ENCODE measurements at regions not wholly inside any gene's neighbourhood (a gene's known extent, or its start where the extent isn't known, plus 50 kb on each side); places are given as distances from the start of the nearest gene placed in this dataset.

GRCh38 chr17:79316805-79317204 is 242.2 kb downstream of the ENGASE start:
- no peak for DNase-seq (ENCODE audit: low read depth in 3 of 3)

- DNase-seq (ENCODE audit: low read depth in 3 of 3): no peak
Observed at GRCh38 chr17:79315358-79316105, 240.9 kb downstream of the ENGASE start.

- DNase-seq (ENCODE audit: low read depth in 3 of 3): no peak
Observed at GRCh38 chr17:79314617-79315357, 240.2 kb downstream of the ENGASE start.

- DNase-seq (ENCODE audit: low read depth in 3 of 3): no peak
Observed at GRCh38 chr17:79311373-79311772, 236.7 kb downstream of the ENGASE start.

- no peak for DNase-seq (ENCODE audit: low read depth in 3 of 3)
Observed at GRCh38 chr17:79306424-79307318, 232.0 kb downstream of the ENGASE start.

- no peak for DNase-seq (ENCODE audit: low read depth in 3 of 3)
Observed at GRCh38 chr17:79305768-79306423, 231.3 kb downstream of the ENGASE start.

- no peak for DNase-seq (ENCODE audit: low read depth in 3 of 3)
Observed at GRCh38 chr17:79305376-79305767, 230.7 kb downstream of the ENGASE start.

GRCh38 chr17:79304884-79305283 is 230.3 kb downstream of the ENGASE start:
- no peak for DNase-seq (ENCODE audit: low read depth in 3 of 3)

- no peak for DNase-seq (ENCODE audit: low read depth in 3 of 3)
Observed at GRCh38 chr17:79303641-79304205, 229.1 kb downstream of the ENGASE start.

GRCh38 chr17:79301469-79301868 is 226.8 kb downstream of the ENGASE start:
- no peak for DNase-seq (ENCODE audit: low read depth in 3 of 3)

- DNase-seq (ENCODE audit: low read depth in 3 of 3): no peak
Observed at GRCh38 chr17:79299349-79299748, 224.7 kb downstream of the ENGASE start.

- no peak for DNase-seq (ENCODE audit: low read depth in 3 of 3)
Observed at GRCh38 chr17:79298799-79299198, 224.2 kb downstream of the ENGASE start.

GRCh38 chr17:79296243-79296642 is 221.6 kb downstream of the ENGASE start:
- DNase-seq (ENCODE audit: low read depth in 3 of 3): no peak

GRCh38 chr17:79295307-79295706 is 220.7 kb downstream of the ENGASE start:
- DNase-seq (ENCODE audit: low read depth in 3 of 3): no peak

GRCh38 chr17:79294459-79295071 is 219.9 kb downstream of the ENGASE start:
- DNase-seq (ENCODE audit: low read depth in 3 of 3): peak in 1 of 3 experiments; percentile 3

- DNase-seq (ENCODE audit: low read depth in 3 of 3): no peak
Observed at GRCh38 chr17:79292501-79292900, 217.9 kb downstream of the ENGASE start.

GRCh38 chr17:79291391-79291790 is 216.8 kb downstream of the ENGASE start:
- no peak for DNase-seq (ENCODE audit: low read depth in 3 of 3)

- DNase-seq (ENCODE audit: low read depth in 3 of 3): no peak
Observed at GRCh38 chr17:79290726-79291125, 216.1 kb downstream of the ENGASE start.

GRCh38 chr17:79288950-79289349 is 214.3 kb downstream of the ENGASE start:
- DNase-seq (ENCODE audit: low read depth in 3 of 3): no peak

- DNase-seq (ENCODE audit: low read depth in 3 of 3): no peak
Observed at GRCh38 chr17:79286440-79286839, 211.8 kb downstream of the ENGASE start.

GRCh38 chr17:79285973-79286372 is 211.3 kb downstream of the ENGASE start:
- DNase-seq (ENCODE audit: low read depth in 3 of 3): no peak
